AG04450 (cell line): ENCODE measurements at regions not wholly inside any gene's neighbourhood (a gene's known extent, or its start where the extent isn't known, plus 50 kb on each side); places are given as distances from the start of the nearest gene placed in this dataset.
"Not testable (repeated sequence)": the region's sequence is repeated elsewhere in the genome, so short reads cannot be mapped to it uniquely, and the experiment has no call there.

Source experiments
- CTCF ChIA-PET: fragments of 300-600, 350-600 bp; formaldehyde crosslinking; extraction: SDS; loops from one replicate; lab custom pipeline; 2022; ENCODE audit warnings: antibody characterized with exemption, inconsistent platforms; lab: Charles Lee
- POLR2A ChIA-PET: fragments of 350-600 bp; formaldehyde crosslinking; extraction: SDS; loops from one replicate; lab custom pipeline; 2021; ENCODE audit warnings: antibody characterized with exemption, inconsistent platforms; lab: Yijun Ruan, JAX
- DNase-seq: peaks from one replicate; pipeline ENCODE4 v3.0.0-alpha.2; 2011; ENCODE audit warnings: low read depth, low spot score
- H3K27ac ChIP-seq: one replicate; pipeline ENCODE4 v1.5.1; 2012; ENCODE audit warnings: low read depth, low read length, control low read depth
- H3K27me3 ChIP-seq: one replicate; pipeline ENCODE4 v1.6.0; 2012; ENCODE audit warnings: low read length; ENCODE audit not compliant: control insufficient read depth, insufficient read depth
- H3K4me3 ChIP-seq: 2 replicates; pipeline ENCODE4 v1.5.1; 2011; ENCODE audit warnings: mild to moderate bottlenecking, low read depth, low read length, control low read depth
- H3K9me3 ChIP-seq: 2 replicates; pipeline ENCODE4 v1.5.1; 2012; ENCODE audit warnings: low read length; ENCODE audit not compliant: control insufficient read depth, insufficient read depth
- CTCF ChIP-seq: IDR thresholded peaks from 2 replicates; pipeline ENCODE4 v1.5.1; 2011; ENCODE audit warnings: low read depth, low read length, control low read depth, inconsistent platforms

GRCh38 chr7:111657018-111657417, 94.7 kb upstream of the IMMP2L start:
- CTCF ChIA-PET, result no interaction called here
- no peaks in the 10 kb centered on the region for H3K9me3 ChIP-seq
- no peak for DNase-seq
- H3K27ac ChIP-seq, result no peak overlapping the region
- H3K27me3 ChIP-seq, result no peaks in the 10 kb centered on the region
- no peak overlapping the region for H3K4me3 ChIP-seq
- no peak for TF ChIP-seq CTCF
- POLR2A ChIA-PET, result interaction anchor here (0.6 kb wide), 1 partner anchor 26 kb away, joined by 3 read pairs; no protein-coding TSS in a partner anchor

GRCh38 chr7:111654343-111654742, 92.1 kb upstream of the IMMP2L start:
- no peak for DNase-seq
- Histone ChIP-seq H3K27ac (no peak overlapping the region), H3K4me3 (no peak overlapping the region), H3K9me3 (no peaks in the 10 kb centered on the region), H3K27me3 (no peaks in the 10 kb centered on the region)
- CTCF ChIA-PET, result no interaction called here
- no peak for TF ChIP-seq CTCF
- POLR2A ChIA-PET, result no interaction called here

GRCh38 chr7:111653846-111654245, 91.6 kb upstream of the IMMP2L start:
- DNase-seq, result no peak
- POLR2A ChIA-PET, result no interaction called here
- H3K27ac ChIP-seq, result no peak overlapping the region
- H3K9me3 ChIP-seq, result no peaks in the 10 kb centered on the region
- TF ChIP-seq CTCF, result no peak
- H3K4me3 ChIP-seq, result no peak overlapping the region
- no peaks in the 10 kb centered on the region for H3K27me3 ChIP-seq
- CTCF ChIA-PET, result no interaction called here

- no peaks in the 10 kb centered on the region for H3K9me3 ChIP-seq
- no peak for DNase-seq
- H3K27me3 ChIP-seq, result no peaks in the 10 kb centered on the region
- no peak overlapping the region for H3K27ac ChIP-seq
- POLR2A ChIA-PET, result no interaction called here
- no peak overlapping the region for H3K4me3 ChIP-seq
- CTCF ChIA-PET, result no interaction called here
- no peak for TF ChIP-seq CTCF
Measured at GRCh38 chr7:111650456-111650999, 88.2 kb upstream of the IMMP2L start.

- no peak for DNase-seq
- Histone ChIP-seq H3K27ac (no peak overlapping the region), H3K4me3 (no peak overlapping the region), H3K9me3 (no peaks in the 10 kb centered on the region), H3K27me3 (no peaks in the 10 kb centered on the region)
- ChIA-PET POLR2A (no interaction called here), CTCF (no interaction called here)
- no peak for TF ChIP-seq CTCF
Measured at GRCh38 chr7:111647881-111648280, 85.6 kb upstream of the IMMP2L start.

GRCh38 chr7:111644595-111644994, 82.3 kb upstream of the IMMP2L start:
- POLR2A ChIA-PET, DNase-seq, H3K9me3 ChIP-seq, H3K27ac ChIP-seq, H3K4me3 ChIP-seq, H3K27me3 ChIP-seq: not testable (repeated sequence)
- CTCF ChIA-PET, result interaction anchor here (0.6 kb wide), 1 partner anchor 833 kb away, joined by 4 read pairs; no protein-coding TSS in a partner anchor
